ENCODE measurements at regions not wholly inside any gene's neighbourhood (a gene's known extent, or its start where the extent isn't known, plus 50 kb on each side); places are given as distances from the start of the nearest gene placed in this dataset.

DNA sequence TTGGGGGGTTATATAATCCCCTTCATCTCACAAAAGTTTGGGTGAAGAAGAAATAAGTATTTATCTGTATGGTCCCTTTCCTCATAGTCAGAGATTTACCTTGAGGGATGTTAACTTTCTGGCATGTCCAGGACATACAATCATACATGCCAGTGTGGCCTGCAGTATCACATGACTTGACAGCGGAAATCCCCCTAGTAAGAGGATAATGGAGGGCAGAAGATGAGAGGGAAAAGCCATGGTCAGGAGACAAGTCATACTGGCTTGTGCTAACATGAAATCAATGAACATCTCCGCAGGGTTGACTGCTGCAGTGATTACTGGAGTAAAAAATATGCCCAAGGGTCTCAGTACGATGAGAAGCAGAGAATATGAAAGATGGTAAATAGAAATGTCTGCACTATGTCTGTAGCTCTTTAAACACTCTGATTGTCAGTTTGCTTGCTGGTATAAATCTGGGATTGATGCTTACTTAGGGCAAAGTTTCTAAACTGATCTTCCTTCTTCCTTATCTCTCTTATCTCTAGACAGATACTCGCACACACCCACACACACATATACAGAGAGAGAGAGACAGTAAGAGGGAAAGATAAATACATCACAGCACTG, 1385.6 kb upstream of the ADGRL3 start:
- TF ChIP-seq, protein P1, sequence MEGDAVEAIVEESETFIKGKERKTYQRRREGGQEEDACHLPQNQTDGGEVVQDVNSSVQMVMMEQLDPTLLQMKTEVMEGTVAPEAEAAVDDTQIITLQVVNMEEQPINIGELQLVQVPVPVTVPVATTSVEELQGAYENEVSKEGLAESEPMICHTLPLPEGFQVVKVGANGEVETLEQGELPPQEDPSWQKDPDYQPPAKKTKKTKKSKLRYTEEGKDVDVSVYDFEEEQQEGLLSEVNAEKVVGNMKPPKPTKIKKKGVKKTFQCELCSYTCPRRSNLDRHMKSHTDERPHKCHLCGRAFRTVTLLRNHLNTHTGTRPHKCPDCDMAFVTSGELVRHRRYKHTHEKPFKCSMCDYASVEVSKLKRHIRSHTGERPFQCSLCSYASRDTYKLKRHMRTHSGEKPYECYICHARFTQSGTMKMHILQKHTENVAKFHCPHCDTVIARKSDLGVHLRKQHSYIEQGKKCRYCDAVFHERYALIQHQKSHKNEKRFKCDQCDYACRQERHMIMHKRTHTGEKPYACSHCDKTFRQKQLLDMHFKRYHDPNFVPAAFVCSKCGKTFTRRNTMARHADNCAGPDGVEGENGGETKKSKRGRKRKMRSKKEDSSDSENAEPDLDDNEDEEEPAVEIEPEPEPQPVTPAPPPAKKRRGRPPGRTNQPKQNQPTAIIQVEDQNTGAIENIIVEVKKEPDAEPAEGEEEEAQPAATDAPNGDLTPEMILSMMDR (IDR thresholded peaks at IDR 0.05) = no peak
- TF ChIP-seq POLR2A (IDR thresholded peaks at IDR 0.05) = no peak
- TF ChIP-seq EP300 (IDR thresholded peaks at IDR 0.05) = no peak
- no peak for TF ChIP-seq POLR2AphosphoS5 (IDR thresholded peaks at IDR 0.05)

All from sigmoid colon (tissue), 4 donors.